ENCODE measurements at regions not wholly inside any gene's neighbourhood (a gene's known extent, or its start where the extent isn't known, plus 50 kb on each side); places are given as distances from the start of the nearest gene placed in this dataset.
A peak's percentile ranks its signal among the peaks of the same experiment; 100 is the strongest.

GRCh38 chr5:31137676-31138075 is 55.8 kb upstream of the CDH6 start:
- DNase-seq (ENCODE audit: low spot score), result no peak

GRCh38 chr5:31135542-31135941 is 57.9 kb upstream of the CDH6 start:
- no peak for DNase-seq (ENCODE audit: low spot score)

- peak; percentile 19 for DNase-seq (ENCODE audit: low spot score)
Observed at GRCh38 chr5:31133488-31133887, 60.0 kb upstream of the CDH6 start.

- DNase-seq (ENCODE audit: low spot score), result no peak
Observed at GRCh38 chr5:31131381-31131891, 62.0 kb upstream of the CDH6 start.

GRCh38 chr5:31130676-31131075 is 62.8 kb upstream of the CDH6 start:
- DNase-seq (ENCODE audit: low spot score), result no peak

- DNase-seq (ENCODE audit: low spot score), result no peak
Observed at GRCh38 chr5:31124651-31125305, 68.7 kb upstream of the CDH6 start.

GRCh38 chr5:31124026-31124425 is 69.5 kb upstream of the CDH6 start:
- no peak for DNase-seq (ENCODE audit: low spot score)

GRCh38 chr5:31122998-31123951 is 70.2 kb upstream of the CDH6 start:
- no peak for DNase-seq (ENCODE audit: low spot score)

- no peak for DNase-seq (ENCODE audit: low spot score)
Observed at GRCh38 chr5:31121224-31121623, 72.3 kb upstream of the CDH6 start.

GRCh38 chr5:31120642-31120948 is 72.9 kb upstream of the CDH6 start:
- DNase-seq (ENCODE audit: low spot score), result no peak

- DNase-seq (ENCODE audit: low spot score), result no peak
Observed at GRCh38 chr5:31119938-31120641, 73.4 kb upstream of the CDH6 start.

GRCh38 chr5:31116466-31117031 is 76.9 kb upstream of the CDH6 start:
- DNase-seq (ENCODE audit: low spot score), result no peak

GRCh38 chr5:31114817-31115216 is 78.7 kb upstream of the CDH6 start:
- DNase-seq (ENCODE audit: low spot score), result no peak

GRCh38 chr5:31113666-31114350 is 79.7 kb upstream of the CDH6 start:
- no peak for DNase-seq (ENCODE audit: low spot score)

- DNase-seq (ENCODE audit: low spot score), result peak; percentile 6
Observed at GRCh38 chr5:31113101-31113500, 80.4 kb upstream of the CDH6 start.

GRCh38 chr5:31107091-31107518 is 86.4 kb upstream of the CDH6 start:
- no peak for DNase-seq (ENCODE audit: low spot score)

GRCh38 chr5:31106691-31107090 is 86.8 kb upstream of the CDH6 start:
- no peak for DNase-seq (ENCODE audit: low spot score)

- no peak for DNase-seq (ENCODE audit: low spot score)
Observed at GRCh38 chr5:31106278-31106677, 87.2 kb upstream of the CDH6 start.

- DNase-seq (ENCODE audit: low spot score), result no peak
Observed at GRCh38 chr5:31104775-31105174, 88.7 kb upstream of the CDH6 start.

GRCh38 chr5:31100781-31101310 is 92.6 kb upstream of the CDH6 start:
- no peak for DNase-seq (ENCODE audit: low spot score)

GRCh38 chr5:31100047-31100575 is 93.4 kb upstream of the CDH6 start:
- no peak for DNase-seq (ENCODE audit: low spot score)

Data from A172 (cell line).